ENCODE measurements at regions not wholly inside any gene's neighbourhood (a gene's known extent, or its start where the extent isn't known, plus 50 kb on each side); places are given as distances from the start of the nearest gene placed in this dataset.

GRCh38 chr13:31978021-31978420 is 53.6 kb upstream of the FRY start:
- WGBS (ENCODE audit: insufficient coverage, low lambda C conversion rate), result no CpG with 5 or more reads among the region's 3 CpGs
- no peak overlapping the region for H3K27ac ChIP-seq (ENCODE audit: low read length)
- no peaks in the 10 kb centered on the region for H3K36me3 ChIP-seq (ENCODE audit: control insufficient read depth, insufficient read depth, low read length)
- H3K27me3 ChIP-seq (ENCODE audit: control insufficient read depth, insufficient read depth, low read length), result no peaks in the 10 kb centered on the region
- H3K4me3 ChIP-seq (ENCODE audit: low read length), result no peak overlapping the region
- DNase-seq, result no peak
- H3K9me3 ChIP-seq (ENCODE audit: control insufficient read depth, low read depth, low read length), result no peaks in the 10 kb centered on the region
- no peaks in the 10 kb centered on the region for H3K4me1 ChIP-seq (ENCODE audit: control insufficient read depth, insufficient read depth, low read length)

DNA sequence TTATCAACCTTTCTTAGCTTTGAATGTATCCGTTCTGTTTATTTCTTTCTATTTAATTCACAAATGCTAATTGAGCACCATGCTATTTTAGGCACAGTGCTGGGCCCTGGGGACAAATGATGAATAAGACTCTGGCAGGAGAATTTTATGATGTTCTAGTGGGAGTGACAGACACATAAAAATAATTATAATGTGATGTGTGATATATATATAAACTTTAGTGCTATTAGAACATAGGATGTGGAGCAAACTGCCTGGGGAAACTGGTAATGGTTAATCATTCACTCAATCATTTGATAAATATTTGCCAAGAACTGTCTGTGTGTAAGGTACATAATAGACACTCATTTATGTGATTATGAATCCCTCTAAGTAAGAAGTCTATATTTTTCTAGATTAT is 50.7 kb upstream of the FRY start:
- no peaks in the 10 kb centered on the region for H3K9me3 ChIP-seq (ENCODE audit: control insufficient read depth, low read depth, low read length)
- H3K4me3 ChIP-seq (ENCODE audit: low read length), result no peak overlapping the region
- DNase-seq, result no peak
- H3K4me1 ChIP-seq (ENCODE audit: control insufficient read depth, insufficient read depth, low read length), result no peaks in the 10 kb centered on the region
- no peaks in the 10 kb centered on the region for H3K27me3 ChIP-seq (ENCODE audit: control insufficient read depth, insufficient read depth, low read length)
- no peaks in the 10 kb centered on the region for H3K36me3 ChIP-seq (ENCODE audit: control insufficient read depth, insufficient read depth, low read length)
- no CpG with 5 or more reads among the region's 1 CpG for WGBS (ENCODE audit: insufficient coverage, low lambda C conversion rate)
- H3K27ac ChIP-seq (ENCODE audit: low read length), result no peak overlapping the region
